CD4-positive, alpha-beta T cell (primary cell): ENCODE measurements at regions not wholly inside any gene's neighbourhood (a gene's known extent, or its start where the extent isn't known, plus 50 kb on each side); places are given as distances from the start of the nearest gene placed in this dataset.

Experiments
- ATAC-seq: fragments of 200-7000 bp; cut with Tn5 transposase; one replicate; pipeline ENCODE4 v1.10.0; 2022; ENCODE audit warnings: mild to moderate bottlenecking; ENCODE audit not compliant: poor library complexity
- CTCF ChIA-PET: fragments of 350-600 bp; sonication (Branson Sonifier 250); formaldehyde crosslinking; loops from one replicate; lab custom pipeline; 2021; ENCODE audit warnings: antibody characterized with exemption, inconsistent platforms; lab: Charles Lee
- POLR2A ChIA-PET: fragments of 350-600 bp; sonication (Branson Sonifier 250); formaldehyde crosslinking; loops from one replicate; lab custom pipeline; 2021; ENCODE audit warnings: antibody characterized with exemption, inconsistent platforms; lab: Charles Lee
- DNase-seq, 14 experiments: peaks; one replicate each; pipeline ENCODE4 v3.0.0-alpha.2; 2013 to 2020; ENCODE audit warnings: mixed read lengths in 2 of 14
- H3K27ac ChIP-seq, 2 donors: one replicate each; pipeline versions ENCODE4 v1.5.1 to v1.7.0; 2013; ENCODE audit warnings: low read length in 2 of 2, low read depth in 1 of 2, mild to moderate bottlenecking in 1 of 2
- H3K27me3 ChIP-seq, 2 experiments: 1 replicate in 1 of 2; 2 replicates in 1 of 2; pipeline versions ENCODE4 v1.6.1 to v1.7.0; 2013; ENCODE audit warnings: low read length in 2 of 2, control low read depth in 1 of 2, mild to moderate bottlenecking in 1 of 2, moderate library complexity in 1 of 2; ENCODE audit not compliant: insufficient read depth in 2 of 2, control insufficient read depth in 1 of 2
- H3K36me3 ChIP-seq: one replicate; pipeline ENCODE4 v1.6.1; 2013; ENCODE audit warnings: low read length, control low read depth; ENCODE audit not compliant: insufficient read depth
- H3K4me1 ChIP-seq: one replicate; pipeline ENCODE4 v1.6.1; 2013; ENCODE audit warnings: low read length, control low read depth; ENCODE audit not compliant: insufficient read depth
- H3K4me3 ChIP-seq: one replicate; pipeline ENCODE4 v1.5.1; 2013; ENCODE audit warnings: mild to moderate bottlenecking, low read length, moderate library complexity
- H3K9me3 ChIP-seq, 2 experiments: 1 replicate in 1 of 2; 2 replicates in 1 of 2; pipeline versions ENCODE4 v1.6.1 to v1.7.0; 2013; ENCODE audit warnings: low read length in 2 of 2, mild to moderate bottlenecking in 2 of 2, control low read depth in 1 of 2, moderate library complexity in 1 of 2; ENCODE audit not compliant: control insufficient read depth in 1 of 2, insufficient read depth in 1 of 2
- H3K27ac Mint-ChIP-seq: one replicate; pipeline ENCODE4 v1.8.0; 2020; ENCODE audit warnings: mixed read lengths
- H3K27me3 Mint-ChIP-seq: one replicate; pipeline ENCODE4 v1.8.0; 2021; ENCODE audit warnings: mixed read lengths
- H3K36me3 Mint-ChIP-seq: one replicate; pipeline ENCODE4 v1.8.0; 2021; ENCODE audit warnings: low read depth, mixed read lengths
- H3K4me1 Mint-ChIP-seq: one replicate; pipeline ENCODE4 v1.8.0; 2021; ENCODE audit warnings: low read depth, mixed read lengths
- H3K4me3 Mint-ChIP-seq: one replicate; pipeline ENCODE4 v1.8.0; 2020; ENCODE audit warnings: mild to moderate bottlenecking, mixed read lengths
- H3K9me3 Mint-ChIP-seq: one replicate; pipeline ENCODE4 v1.8.0; 2020; ENCODE audit warnings: mixed read lengths
- intact Hi-C, 2 experiments: fragments of 100-400 bp; cut with DNase I in 1 of 2; cut with micrococcal nuclease in 1 of 2; formaldehyde crosslinking; loops; one replicate each; pipeline versions ENCODE4 v1.15.1 to v1.9.0; 2023 to 2025; cut with DNase I, micrococcal nuclease
- TF ChIP-seq, protein P1 (sequence below): fragments of 200-600 bp; IDR thresholded peaks from one replicate; pipeline ENCODE4 v1.8.0; 2022; ENCODE audit warnings: antibody characterized with exemption, mild to moderate bottlenecking

DNA sequence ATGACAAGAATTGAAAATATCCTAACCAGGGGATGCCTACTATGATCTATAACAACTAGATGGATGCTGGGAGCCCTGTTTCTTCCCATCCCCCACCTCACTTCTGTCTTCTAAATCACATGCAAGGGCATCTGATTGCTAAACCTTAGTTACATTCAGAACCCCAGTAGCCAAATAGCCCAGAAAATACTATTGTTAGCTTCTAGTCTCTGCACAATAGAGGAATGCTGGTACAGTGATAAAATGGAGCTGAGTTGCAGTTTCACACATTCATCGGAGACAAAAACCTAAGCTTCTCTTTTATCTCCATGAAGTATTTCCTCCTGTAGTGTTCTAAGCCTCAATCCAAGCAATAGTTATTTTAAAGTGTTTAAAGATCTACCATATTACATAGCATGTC, 942.9 kb downstream of the RPS29 start:
- ChIA-PET POLR2A (no interaction called here), CTCF (no interaction called here)
- Mint-ChIP-seq H3K36me3 (no peaks in the 10 kb centered on the region), H3K4me3 (no peak overlapping the region), H3K4me1 (no peaks in the 10 kb centered on the region), H3K27ac (no peak overlapping the region), H3K27me3 (no peaks in the 10 kb centered on the region), H3K9me3 (peaks cover 10% of the 10 kb centered on the region)
- Histone ChIP-seq H3K27me3 (no peaks in the 10 kb centered on the region), H3K4me3 (no peak overlapping the region), H3K4me1 (no peaks in the 10 kb centered on the region), H3K36me3 (no peaks in the 10 kb centered on the region), H3K27ac (no peak overlapping the region), H3K9me3 (no peaks in the 10 kb centered on the region)
- ATAC-seq (no peak), DNase-seq (no peak)
- intact Hi-C loops = no loop called here
- TF ChIP-seq, protein P1, sequence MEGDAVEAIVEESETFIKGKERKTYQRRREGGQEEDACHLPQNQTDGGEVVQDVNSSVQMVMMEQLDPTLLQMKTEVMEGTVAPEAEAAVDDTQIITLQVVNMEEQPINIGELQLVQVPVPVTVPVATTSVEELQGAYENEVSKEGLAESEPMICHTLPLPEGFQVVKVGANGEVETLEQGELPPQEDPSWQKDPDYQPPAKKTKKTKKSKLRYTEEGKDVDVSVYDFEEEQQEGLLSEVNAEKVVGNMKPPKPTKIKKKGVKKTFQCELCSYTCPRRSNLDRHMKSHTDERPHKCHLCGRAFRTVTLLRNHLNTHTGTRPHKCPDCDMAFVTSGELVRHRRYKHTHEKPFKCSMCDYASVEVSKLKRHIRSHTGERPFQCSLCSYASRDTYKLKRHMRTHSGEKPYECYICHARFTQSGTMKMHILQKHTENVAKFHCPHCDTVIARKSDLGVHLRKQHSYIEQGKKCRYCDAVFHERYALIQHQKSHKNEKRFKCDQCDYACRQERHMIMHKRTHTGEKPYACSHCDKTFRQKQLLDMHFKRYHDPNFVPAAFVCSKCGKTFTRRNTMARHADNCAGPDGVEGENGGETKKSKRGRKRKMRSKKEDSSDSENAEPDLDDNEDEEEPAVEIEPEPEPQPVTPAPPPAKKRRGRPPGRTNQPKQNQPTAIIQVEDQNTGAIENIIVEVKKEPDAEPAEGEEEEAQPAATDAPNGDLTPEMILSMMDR = no peak

DNA sequence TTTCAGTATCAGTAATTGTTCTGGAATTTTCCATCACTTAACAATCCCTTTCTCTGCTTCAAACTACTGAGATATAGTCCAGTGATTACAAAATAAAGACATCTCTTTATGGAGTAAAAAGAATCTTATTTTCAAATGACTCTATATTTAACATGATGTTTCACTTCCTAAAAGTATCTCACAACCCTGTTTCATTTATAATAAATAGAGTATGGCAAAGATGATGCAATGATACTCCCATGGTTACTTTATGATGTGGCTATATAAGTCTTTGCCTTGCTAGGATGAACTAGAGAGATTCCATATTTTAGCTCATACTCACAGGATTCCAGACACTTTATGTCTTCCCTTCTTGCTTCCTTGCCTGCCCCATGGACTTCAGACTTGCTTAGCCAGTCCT, 953.5 kb upstream of the MDGA2 start:
- DNase-seq = no peak
- Mint-ChIP-seq H3K36me3 (no peaks in the 10 kb centered on the region), H3K27ac (no peak overlapping the region), H3K9me3 (peaks cover 14% of the 10 kb centered on the region), H3K27me3 (no peaks in the 10 kb centered on the region), H3K4me1 (no peaks in the 10 kb centered on the region), H3K4me3 (no peak overlapping the region)
- Histone ChIP-seq H3K27me3 (no peaks in the 10 kb centered on the region), H3K36me3 (no peaks in the 10 kb centered on the region), H3K9me3 (peaks cover 0 to 4% of the 10 kb centered on the region in 2 experiments), H3K4me1 (no peaks in the 10 kb centered on the region), H3K4me3 (no peak overlapping the region), H3K27ac (no peak overlapping the region)
- ATAC-seq = no peak
- intact Hi-C loops = no loop called here
- TF ChIP-seq, protein P1 = no peak
- POLR2A ChIA-PET = no interaction called here
- CTCF ChIA-PET = no interaction called here

DNA sequence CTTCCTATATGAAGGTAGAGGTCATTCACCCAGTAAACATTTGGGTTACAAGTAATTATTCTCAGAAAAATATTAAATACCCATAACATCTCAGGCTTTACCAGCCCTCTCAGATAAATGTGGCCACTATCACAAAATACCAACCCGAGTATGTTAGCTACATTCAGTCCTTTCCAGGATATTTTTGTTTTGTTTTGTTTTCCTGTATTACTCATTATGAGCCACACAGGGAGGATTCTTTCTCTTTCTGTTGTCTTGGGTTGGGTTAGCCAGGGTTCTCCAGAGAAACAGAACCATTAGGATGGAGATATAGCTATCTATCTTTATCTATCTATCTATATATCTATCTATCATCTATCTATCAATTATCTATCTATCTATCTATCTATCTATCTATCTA, 947.6 kb upstream of the MDGA2 start:
- ChIA-PET CTCF (no interaction called here), POLR2A (no interaction called here)
- H3K27me3 Mint-ChIP-seq = no peaks in the 10 kb centered on the region
- H3K27ac Mint-ChIP-seq = no peak overlapping the region
- intact Hi-C loops = no loop called here
- Histone ChIP-seq H3K9me3 (peaks cover 0 to 4% of the 10 kb centered on the region in 2 experiments), H3K4me3 (no peak overlapping the region), H3K27ac (no peak overlapping the region), H3K27me3 (no peaks in the 10 kb centered on the region), H3K4me1 (no peaks in the 10 kb centered on the region), H3K36me3 (no peaks in the 10 kb centered on the region)
- H3K4me1 Mint-ChIP-seq = no peaks in the 10 kb centered on the region
- H3K9me3 Mint-ChIP-seq = peaks cover 10% of the 10 kb centered on the region
- H3K36me3 Mint-ChIP-seq = no peaks in the 10 kb centered on the region
- TF ChIP-seq, protein P1 = no peak
- no peak for ATAC-seq
- no peak for DNase-seq
- H3K4me3 Mint-ChIP-seq = no peak overlapping the region
